NCI-H345 (cell line): ENCODE measurements at regions not wholly inside any gene's neighbourhood (a gene's known extent, or its start where the extent isn't known, plus 50 kb on each side); places are given as distances from the start of the nearest gene placed in this dataset.
A peak's percentile ranks its signal among the peaks of the same experiment; 100 is the strongest.
"Not testable (repeated sequence)": the region's sequence is repeated elsewhere in the genome, so short reads cannot be mapped to it uniquely, and the experiment has no call there.

ENCODE experiments used
- DNase-seq: peaks from one replicate; lab custom pipeline; 2025; lab: John Stamatoyannopoulos, UW

DNA sequence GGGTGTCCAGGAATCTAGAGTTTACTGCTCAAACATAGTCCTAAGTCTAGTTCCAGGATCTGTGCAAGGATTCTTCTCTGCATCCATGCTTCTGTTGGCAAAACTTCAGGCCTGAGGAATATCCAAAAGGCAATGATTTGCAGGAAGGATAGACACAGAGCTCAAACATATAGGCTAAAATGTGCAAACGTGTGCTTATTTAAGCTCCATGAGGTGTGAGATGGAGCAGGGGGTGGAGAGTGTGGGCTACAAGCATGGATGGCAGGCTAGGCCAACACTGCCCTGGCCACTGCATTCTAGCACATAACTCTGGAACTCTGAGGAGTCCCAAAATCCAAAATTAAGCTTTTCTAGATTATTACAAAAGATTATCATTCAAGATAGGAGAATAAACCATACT is 301.1 kb downstream of the PAX3 start:
- DNase-seq = no peak

DNA sequence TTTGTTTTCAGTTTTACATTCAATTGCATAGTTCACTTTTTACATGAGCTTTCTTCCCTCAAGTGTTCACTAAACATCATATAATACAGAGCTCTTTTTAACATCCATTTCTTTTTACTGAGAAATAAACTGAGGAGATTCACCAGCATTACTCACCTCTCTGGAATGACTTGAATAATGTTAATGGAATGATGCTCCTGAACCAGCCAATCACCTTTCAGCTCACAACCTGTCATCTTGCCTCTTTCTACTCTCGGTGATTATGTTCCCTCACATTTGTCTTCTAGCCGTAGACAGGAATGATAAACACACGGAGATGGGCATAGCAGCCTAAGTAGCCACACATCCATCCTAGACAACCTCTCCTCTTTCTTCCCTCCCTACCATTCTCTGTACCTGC is 301.7 kb downstream of the PAX3 start:
- DNase-seq = no peak

DNA sequence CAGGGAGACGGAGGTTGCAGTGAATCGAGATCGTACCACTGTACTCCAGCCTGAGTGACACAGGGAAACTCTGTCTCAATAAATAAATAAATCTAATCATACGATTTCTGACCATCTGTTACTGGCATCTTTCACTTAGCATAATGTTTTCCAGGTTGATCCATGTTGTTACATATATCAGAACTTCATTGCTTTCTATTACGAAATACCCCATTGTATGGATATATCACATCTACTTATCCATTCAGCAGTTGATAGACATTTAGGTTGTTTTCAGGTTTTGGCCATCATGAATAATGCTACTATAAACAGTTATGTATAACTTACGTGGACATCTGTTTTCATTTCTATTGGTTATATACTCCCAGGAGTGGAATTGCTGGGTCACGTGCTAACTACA is 303.9 kb downstream of the PAX3 start:
- no peak for DNase-seq

DNA sequence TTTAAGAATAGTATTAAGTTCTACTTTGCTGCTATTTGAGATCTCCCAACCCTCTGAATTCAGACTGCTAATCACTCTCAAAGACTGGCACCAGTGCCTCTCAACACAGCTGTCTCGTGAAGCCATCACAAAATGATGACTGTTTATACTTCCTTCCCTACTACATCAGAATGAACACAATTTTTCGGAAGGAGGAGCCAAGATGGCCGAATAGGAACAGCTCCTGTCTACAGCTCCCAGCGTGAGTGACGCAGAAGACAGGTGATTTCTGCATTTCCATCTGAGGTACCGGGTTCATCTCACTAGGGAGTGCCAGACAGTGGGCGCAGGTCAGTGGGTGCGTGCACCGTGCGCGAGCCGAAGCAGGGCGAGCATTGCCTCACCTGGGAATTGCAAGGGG is 314.4 kb downstream of the PAX3 start:
- not testable (repeated sequence) for DNase-seq

DNA sequence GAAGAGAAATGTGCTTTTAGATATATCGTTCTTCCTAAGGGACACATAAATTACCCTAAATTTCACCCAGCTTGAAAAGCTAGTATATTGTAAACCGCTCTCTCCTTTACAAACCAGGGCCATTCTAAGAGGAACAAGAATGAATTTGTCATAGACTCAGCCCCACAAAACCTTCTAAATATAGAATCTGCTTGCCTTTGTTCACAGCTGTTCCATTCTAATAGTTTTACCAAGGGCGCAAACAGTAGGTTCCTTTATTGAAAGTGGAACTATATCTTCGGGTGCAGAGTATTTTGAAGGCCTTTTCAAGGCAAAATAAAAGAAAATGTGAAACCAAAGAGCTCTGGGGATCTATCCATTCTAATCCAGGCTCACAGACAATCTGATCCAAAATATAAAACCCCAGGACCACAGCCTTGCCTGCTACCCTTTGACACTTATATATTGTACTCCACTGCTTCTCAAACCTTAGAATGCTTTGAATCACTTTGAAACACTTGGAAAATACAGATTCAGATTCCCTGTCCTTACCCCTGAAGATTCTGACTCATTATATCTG is 316.8 kb downstream of the PAX3 start:
- no peak for DNase-seq

DNA sequence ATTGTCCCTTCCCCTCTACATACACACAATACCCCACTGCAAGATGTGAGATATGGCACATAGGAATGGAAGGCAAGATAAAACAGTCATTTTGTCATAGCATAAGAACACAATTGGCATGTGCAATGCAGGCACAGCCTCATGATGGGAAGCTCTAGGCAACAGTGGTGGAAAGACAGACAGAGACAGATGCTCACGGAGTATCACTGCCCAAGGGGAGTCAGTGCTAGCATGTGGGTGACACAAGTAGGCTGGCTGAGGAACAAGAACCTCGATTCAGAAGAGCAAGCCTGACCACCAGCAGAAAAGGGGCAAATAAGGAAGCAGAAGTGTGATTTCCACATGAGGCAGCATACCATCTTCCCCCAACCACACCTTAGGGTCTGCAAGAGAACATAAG is 323.6 kb downstream of the PAX3 start:
- no peak for DNase-seq

DNA sequence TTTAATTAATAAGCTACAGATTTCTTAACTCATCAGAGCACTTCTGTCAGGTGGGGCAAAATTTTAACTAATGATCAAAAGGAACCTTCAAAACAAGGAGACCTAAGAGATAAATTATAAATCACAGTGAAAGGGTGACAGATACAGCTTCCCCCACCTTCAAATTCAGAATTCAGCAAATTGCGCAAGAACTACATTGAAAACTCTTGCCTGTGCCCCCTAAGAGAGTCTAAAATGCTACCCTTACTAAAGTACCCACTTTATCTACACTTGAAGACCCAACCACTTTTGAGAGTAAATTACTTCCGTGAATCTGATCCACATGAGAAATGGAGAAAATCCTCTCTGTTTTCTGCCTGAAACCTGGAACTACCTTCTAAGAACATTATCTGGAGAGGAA is 324.9 kb downstream of the PAX3 start:
- no peak for DNase-seq

DNA sequence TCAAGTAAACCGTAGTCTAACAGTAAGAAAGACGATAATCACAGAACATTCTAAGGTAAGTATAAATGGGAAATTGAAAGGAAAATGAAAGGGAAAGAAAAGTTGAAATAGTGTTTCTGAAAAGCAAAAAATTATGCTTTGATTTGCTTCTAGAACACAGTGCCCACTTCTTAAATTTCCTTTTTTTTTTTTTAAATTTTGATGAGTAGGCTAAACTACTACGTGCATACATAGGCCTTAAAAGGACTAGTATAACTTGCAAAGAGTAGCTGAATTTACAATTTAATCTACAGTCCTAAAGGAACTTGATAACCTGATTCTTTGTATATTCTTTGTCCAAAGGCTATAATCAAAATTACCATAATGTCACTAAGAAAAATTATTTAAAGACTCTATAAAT is 325.3 kb downstream of the PAX3 start:
- DNase-seq = no peak

DNA sequence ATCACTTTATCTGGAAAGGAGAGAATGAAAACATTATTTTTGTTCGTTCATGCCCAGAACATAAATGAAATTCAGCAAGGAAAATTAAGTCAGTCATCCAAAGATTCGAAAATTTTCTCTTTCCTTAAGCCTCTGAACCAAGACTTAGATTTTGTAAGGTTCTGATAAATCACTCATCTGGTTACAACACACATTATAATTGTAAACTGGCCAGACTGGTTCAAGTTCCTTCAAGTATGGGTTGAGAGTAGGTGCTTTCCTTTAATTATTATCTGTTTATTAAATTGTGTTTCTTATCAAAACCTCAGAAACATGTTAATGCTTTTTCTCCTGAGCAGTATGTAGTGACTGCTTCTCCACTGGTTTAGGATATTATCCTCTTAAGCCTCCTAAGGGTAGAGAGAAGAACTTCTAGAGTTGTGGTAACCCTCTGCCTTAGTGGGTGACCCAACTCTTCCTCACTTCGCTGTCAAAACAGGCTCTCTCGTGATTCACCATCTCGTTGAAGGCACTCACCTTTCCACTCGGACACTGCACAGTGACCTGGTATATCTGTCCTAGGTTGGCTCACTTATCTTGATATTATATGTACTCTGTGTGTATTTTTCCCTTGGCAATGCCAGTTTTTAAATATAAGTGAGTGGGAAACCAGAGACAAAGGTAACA is 325.9 kb downstream of the PAX3 start:
- no peak for DNase-seq

DNA sequence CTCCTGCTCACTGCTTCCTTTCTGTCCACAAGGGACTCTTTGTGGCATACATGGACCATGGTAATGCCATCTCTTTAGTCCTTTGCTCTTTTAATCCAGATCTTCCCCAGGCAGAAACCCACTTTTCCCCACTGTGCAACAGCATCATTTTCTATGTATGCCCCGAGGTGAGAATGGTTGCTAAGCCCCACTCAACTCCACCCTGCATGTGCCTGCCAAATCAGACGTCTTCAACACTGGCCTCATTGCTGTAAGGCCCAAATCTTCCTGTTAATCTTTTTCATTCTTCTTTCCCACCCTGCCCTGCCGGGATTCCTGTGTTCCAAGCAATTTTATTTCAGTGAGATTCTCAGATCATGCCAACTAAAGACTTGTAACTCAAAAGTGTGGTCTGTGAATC is 328.4 kb downstream of the PAX3 start:
- DNase-seq = no peak

DNA sequence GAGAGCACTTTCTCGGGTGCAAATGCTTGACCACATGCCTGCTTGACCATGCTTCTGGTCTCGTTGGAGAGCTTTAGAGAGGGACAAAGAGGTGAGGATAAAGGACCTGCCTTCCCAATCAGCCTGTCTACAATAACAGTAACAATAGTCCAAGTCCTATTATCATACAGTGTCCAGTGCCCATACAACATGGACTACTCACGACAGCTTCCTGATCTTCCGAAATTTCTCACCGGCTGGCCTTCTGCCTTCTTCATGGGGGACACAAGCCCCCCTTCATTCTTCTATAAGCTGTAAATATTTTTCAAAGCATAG is 329.0 kb downstream of the PAX3 start:
- no peak for DNase-seq

DNA sequence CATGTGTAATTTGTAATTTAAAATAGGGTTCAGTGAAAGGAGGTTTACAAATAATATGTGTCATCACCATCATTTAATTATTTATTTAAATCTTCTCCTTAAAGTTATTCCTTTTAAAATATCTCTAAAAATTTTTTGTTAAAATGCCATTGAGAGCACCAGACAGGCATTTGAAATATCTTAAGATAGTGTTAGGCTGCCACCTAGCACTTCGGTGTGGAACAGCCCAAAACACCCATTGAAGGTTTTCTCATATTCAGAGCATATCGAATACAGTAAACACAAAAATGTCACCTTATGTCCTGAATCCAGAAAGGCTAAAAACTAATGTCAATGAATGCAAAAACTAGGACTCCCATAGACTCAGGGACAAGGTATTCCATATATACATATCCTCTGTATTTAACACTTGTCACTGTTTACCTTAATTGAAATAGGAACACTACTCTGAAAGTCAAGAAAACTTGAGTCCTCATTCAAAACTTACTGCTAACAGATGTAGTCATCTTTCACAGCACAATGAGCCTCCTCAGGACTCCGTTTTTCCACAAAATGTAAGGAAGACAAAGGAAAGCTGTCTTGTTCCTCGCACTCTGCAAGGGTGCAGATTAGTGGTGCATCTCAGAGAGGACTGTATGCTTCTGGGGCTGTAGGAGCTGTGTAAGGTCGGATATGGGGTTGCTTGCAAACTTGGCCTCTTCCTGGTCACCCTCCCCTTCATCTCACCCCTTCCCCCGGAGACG is 329.5 kb downstream of the PAX3 start:
- peak; percentile 49 for DNase-seq

DNA sequence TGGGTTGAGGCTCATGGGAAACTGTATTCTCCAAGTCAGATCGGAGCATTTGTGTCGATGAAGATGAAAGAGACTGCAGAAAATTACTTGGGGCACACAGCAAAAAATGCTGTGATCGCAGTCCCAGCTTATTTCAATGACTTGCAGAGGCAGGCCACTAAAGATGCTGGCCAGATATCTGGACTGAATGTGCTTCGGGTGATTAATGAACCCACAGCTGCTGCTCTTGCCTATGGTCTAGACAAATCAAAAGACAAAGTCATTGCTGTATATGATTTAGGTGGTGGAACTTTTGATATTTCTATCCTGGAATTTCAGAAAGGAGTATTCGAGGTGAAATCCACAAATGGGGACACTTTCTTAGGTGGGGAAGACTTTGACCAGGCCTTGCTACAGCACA is 336.6 kb downstream of the PAX3 start:
- DNase-seq = no peak

DNA sequence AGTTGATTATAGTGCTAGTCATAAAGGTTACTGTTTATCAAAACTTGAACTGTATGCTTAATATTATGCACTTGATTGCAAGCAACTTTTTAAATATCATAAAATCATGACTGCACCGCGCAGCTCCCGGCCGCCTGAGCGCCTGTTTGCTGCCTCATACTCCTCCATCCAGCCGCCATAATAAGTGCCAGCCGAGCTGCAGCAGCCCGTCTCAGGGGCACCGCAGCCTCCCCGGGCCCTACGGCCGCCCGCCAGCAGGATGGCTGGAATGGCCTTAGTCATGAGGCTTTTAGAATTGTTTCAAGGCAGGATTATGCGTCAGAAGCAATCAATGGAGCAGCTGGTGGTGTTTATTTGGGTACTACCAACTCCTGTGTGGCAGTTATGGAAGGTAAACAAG is 337.2 kb downstream of the PAX3 start:
- DNase-seq = no peak

DNA sequence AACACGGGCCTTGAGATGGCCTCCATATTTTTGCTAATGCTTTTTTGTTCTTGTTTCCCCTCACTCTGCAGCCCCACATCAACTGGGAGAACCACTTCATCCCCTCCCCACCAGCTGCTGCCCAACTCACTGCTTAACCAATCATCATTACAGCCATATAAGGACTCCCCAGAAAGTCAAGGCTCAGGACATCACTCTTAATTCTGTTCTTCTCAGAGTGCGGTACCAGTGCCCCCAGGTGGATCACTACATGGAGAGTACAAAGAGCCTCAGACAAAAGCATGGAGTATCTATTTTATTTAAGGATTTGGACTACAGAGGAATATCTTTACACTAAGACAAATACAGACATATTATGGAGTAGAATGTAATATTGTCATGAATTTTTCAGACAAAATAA is 340.6 kb downstream of the PAX3 start:
- DNase-seq = no peak

DNA sequence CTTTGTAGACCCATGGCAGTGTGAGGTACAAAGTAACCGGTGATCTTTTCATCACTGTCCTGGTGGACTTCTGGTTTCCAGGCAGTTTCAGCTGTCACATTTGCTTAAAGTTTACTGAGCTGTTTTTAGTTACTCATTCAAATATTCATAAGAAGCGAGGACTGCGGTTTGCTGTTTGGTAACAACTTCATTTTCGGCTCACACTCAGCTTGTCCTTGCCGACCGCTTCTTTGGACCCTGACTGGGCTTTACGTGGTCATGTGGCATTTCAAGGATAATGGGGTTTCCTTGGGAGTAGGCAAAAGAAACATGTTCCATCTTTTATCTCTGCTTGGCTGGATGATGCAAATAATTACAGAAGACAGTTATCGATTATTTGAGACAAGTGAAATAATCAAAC is 350.7 kb downstream of the PAX3 start:
- no peak for DNase-seq

DNA sequence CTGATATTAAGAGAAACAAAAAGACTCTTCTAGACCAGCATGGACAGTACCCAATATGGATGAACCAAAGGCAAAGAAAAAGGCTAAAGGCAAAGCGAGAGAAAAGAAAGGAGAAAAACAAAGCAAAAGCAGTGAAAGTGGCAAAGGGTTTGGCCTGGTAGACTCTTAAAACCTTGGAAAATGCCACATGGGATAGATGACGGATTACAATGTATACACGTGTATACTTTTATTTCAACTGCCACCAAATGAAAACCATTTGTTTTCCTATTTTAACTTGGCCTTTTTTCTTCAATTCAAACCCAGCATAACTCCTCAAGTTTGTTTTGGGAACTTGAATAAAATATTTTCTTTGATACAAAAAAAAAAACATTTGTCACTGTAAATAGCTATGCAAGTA is 354.3 kb downstream of the PAX3 start:
- not testable (repeated sequence) for DNase-seq

DNA sequence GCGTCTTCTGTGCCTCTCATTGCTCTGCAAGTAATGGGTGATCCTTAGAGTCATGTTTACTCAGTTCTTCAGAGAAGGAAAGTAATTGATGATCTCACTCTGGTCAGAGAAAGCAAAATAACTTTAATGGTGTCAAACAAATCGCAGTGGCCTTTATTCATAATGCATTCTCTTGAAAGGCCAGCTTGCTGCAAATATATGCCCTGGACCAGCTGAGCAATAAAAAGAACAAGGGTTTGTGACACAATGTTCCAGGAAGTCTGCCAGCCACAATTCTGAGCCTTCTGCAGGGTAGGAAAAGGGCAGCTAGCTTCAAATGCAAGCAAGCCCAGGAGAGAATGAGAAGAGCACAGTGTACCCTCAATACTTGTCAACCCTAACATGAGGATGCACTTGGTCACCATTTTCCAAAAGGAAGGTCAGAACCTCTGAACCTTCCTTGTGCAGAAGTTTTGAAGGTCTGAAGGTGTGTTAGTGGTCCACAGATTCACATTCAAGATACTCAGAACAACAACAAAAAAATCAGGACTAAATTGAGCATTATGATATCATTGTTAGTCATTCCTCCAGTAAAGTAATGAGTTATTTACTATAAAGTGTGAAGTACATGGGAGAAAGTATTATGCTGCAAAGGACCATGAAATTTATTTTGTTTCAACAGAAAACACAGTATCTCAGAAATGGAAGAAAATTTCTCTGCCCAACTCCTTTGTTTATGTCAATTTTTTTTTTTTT is 355.6 kb downstream of the PAX3 start:
- DNase-seq = no peak

DNA sequence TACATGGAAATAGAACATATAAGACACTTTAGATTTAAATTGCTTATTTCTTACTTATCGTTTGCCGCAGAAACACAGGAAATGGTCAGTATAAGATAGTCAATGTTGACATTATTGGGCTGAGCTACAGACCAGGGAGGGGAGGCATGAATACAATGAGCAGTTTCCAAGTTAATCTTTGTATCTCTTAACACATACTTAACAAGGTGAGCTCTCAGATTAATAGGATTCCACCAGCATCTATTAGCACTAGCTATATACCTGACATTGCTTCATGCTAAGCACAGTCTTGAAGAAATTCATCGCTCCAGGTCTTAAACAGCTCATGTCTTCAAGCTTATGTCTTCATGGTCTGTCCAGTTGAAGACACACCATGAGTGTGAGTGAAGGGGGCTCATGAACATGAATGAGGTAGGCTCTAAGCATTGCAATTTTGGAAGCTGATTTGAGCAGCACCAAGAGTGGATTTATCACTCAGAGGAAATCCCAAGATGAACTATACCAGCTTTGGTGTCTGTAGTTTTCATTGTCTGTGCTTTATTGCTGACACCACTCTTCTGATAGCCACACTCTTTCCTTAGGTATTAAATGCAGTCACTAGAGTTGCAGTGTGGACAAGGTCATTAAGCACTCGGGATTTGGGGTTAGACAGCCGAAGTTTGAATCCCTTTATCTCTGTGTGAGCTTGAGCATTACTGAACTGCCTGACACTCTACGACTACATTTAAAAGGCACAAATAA is 359.3 kb upstream of the EPHA4 start:
- DNase-seq = no peak

DNA sequence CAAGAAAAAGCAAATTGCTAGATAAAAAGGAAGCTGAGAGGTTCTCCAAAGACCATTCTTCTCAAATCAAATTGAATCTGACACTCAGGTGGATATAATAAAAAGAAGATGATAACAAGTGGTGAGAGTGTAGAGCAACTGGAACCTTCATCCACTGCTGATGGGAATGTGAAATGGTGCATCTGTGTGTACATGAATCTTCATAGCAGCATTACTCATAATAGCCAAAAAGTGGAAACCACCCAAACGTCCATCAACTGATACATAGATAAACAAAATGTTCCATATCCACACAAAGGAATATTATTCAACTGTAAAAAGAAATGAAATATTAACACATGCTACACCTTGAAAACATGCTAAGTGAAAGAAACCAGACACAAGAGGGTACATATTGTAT is 357.2 kb upstream of the EPHA4 start:
- no peak for DNase-seq

DNA sequence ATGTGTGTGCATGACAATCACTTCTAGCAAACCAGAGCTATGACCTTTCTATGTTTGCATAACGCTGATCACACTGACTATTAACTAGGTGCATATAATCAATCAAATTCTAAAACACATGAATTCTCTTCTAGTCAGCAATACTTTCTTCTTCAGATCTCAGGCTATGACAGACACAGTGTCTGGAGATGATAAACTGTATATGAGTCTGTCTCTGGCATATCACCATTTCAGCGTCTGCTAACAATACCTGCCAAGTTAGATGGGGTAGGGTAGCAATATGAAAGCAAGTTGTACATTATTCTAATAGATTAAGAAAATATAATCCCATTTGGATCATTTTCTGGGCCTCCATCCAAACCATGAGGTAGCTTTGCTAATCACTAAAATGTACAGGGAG is 354.2 kb upstream of the EPHA4 start:
- no peak for DNase-seq

DNA sequence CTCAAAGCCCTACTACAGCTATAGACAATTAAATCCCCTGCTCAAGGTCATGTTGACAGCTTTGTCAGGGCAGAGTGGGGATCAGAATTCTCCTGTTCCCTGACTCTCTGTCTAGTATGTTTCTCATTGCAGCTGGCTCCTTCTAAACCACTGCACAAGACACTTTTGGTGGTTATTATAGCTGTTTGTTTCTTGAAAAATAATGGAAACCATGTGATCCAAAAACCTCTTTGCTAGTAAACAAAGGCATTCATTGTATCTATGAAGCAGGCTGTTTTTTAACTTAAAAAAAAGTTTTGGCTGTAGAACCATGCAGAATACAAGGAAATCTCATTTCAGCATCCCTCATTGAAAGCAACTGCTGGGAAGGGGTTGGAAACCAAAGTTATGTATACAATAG is 352.5 kb upstream of the EPHA4 start:
- no peak for DNase-seq

DNA sequence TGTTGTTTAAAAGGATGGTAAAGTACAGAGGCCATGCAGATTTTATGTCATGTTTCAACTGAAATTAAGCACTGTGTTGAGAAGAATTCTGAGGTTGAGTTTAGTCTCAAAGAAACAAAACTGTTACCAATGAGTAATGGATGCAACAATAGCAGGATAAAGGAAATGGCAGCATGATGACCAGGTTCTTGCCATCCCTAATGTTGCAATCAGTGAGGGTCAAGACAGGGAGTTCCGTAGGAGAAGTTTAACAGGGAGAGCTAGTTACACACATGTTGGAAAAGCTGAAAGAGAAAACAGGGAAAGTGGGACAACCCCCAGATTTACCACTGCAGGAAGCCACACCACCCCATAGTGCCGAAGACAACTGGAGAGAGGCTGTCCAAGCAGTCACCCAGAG is 343.8 kb upstream of the EPHA4 start:
- no peak for DNase-seq
